ENCODE measurements at regions not wholly inside any gene's neighbourhood (a gene's known extent, or its start where the extent isn't known, plus 50 kb on each side); places are given as distances from the start of the nearest gene placed in this dataset.

GRCh38 chr14:75369506-75369905, 58.3 kb upstream of the JDP2 start:
- H3K79me2 ChIP-seq (ENCODE audit: insufficient read depth), result no peaks in the 10 kb centered on the region
- no peak for DNase-seq
- 0% methylated on average over 1 of the region's 1 CpG for WGBS (ENCODE audit: low lambda C conversion rate)
- no peaks in the 10 kb centered on the region for H3F3A ChIP-seq (replicated peaks; ENCODE audit: insufficient read depth)
- no peaks in the 10 kb centered on the region for H3K9me3 ChIP-seq
- H2AFZ ChIP-seq (ENCODE audit: low read depth), result no peak overlapping the region
- peaks cover 13% of the 10 kb centered on the region for H3K27me3 ChIP-seq (ENCODE audit: insufficient read depth)
- no peak overlapping the region for H3K4me2 ChIP-seq
- no peak overlapping the region for H3K9ac ChIP-seq
- ChIA-PET POLR2A (no interaction called here), CTCF (no interaction called here)
- H3K4me3 ChIP-seq (ENCODE audit: low read depth in 2 of 2, low read length in 1 of 2), result no peak overlapping the region
- H3K27ac ChIP-seq (ENCODE audit: low read depth in 2 of 2, low read length in 1 of 2), result no peak overlapping the region
- no peaks in the 10 kb centered on the region for H3K36me3 ChIP-seq (replicated peaks in 1 of 2; ENCODE audit: control insufficient read depth in 1 of 2, insufficient read depth in 2 of 2, low read length in 1 of 2)
- no peaks in the 10 kb centered on the region for H4K20me1 ChIP-seq (ENCODE audit: insufficient read depth)
- H3K9me2 ChIP-seq, result no peaks in the 10 kb centered on the region
- no peaks in the 10 kb centered on the region for H3K4me1 ChIP-seq (ENCODE audit: control insufficient read depth in 1 of 2, insufficient read depth in 2 of 2, low read depth in 1 of 2, low read length in 1 of 2)
- no peak for TF ChIP-seq ELF1 (IDR thresholded peaks at IDR 0.05)
- TF ChIP-seq SMC3 (IDR thresholded peaks at IDR 0.05; ENCODE audit: low read depth, low read length), result no peak
- no peak for TF ChIP-seq RCOR1 (IDR thresholded peaks at IDR 0.05; ENCODE audit: low read length)
- TF ChIP-seq RXRA (IDR thresholded peaks at IDR 0.05; ENCODE audit: borderline replicate concordance, low read depth), result no peak
- TF ChIP-seq, protein P1, sequence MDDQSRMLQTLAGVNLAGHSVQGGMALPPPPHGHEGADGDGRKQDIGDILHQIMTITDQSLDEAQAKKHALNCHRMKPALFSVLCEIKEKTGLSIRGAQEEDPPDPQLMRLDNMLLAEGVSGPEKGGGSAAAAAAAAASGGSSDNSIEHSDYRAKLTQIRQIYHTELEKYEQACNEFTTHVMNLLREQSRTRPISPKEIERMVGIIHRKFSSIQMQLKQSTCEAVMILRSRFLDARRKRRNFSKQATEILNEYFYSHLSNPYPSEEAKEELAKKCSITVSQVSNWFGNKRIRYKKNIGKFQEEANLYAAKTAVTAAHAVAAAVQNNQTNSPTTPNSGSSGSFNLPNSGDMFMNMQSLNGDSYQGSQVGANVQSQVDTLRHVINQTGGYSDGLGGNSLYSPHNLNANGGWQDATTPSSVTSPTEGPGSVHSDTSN (IDR thresholded peaks at IDR 0.05), result no peak
- no peak for TF ChIP-seq MXI1 (IDR thresholded peaks at IDR 0.05; ENCODE audit: low read depth, low read length)
- TF ChIP-seq RAD21 (IDR thresholded peaks at IDR 0.05; ENCODE audit: low read length), result no peak
- TF ChIP-seq CHD2 (IDR thresholded peaks at IDR 0.05; ENCODE audit: low read length, partially characterized antibody), result no peak
- no peak for TF ChIP-seq REST (IDR thresholded peaks at IDR 0.05; ENCODE audit: low read depth, low read length)
- no peak for TF ChIP-seq IRF3 (IDR thresholded peaks at IDR 0.05; ENCODE audit: low read depth, low read length)
- TF ChIP-seq YY1 (IDR thresholded peaks at IDR 0.05; ENCODE audit: low read depth), result no peak
- no peak for TF ChIP-seq TEAD4 (IDR thresholded peaks at IDR 0.05; ENCODE audit: borderline replicate concordance, insufficient read depth)
- no peak for TF ChIP-seq RFX5 (IDR thresholded peaks at IDR 0.05; ENCODE audit: low read length)
- no peak for TF ChIP-seq TAF1 (IDR thresholded peaks at IDR 0.05; ENCODE audit: borderline replicate concordance, low read depth, low read length)

Data from SK-N-SH (cell line).